BE2C (cell line): ENCODE measurements at regions not wholly inside any gene's neighbourhood (a gene's known extent, or its start where the extent isn't known, plus 50 kb on each side); places are given as distances from the start of the nearest gene placed in this dataset.

ENCODE experiments used
- DNase-seq: peaks from one replicate; pipeline ENCODE4 v3.0.0-alpha.2; 2020
- H3K27me3 ChIP-seq: fragments of 250-450 bp; sonication (Bioruptor Pico); 2 replicates; pipeline ENCODE4 v1.5.1; 2020; ENCODE audit warnings: mild to moderate bottlenecking
- H3K36me3 ChIP-seq: fragments of 250-450 bp; sonication (Bioruptor Pico); 2 replicates; pipeline ENCODE4 v1.5.1; 2020; ENCODE audit warnings: mild to moderate bottlenecking
- H3K4me1 ChIP-seq: fragments of 250-450 bp; sonication (Bioruptor Pico); 2 replicates; pipeline ENCODE4 v1.5.1; 2020
- H3K4me3 ChIP-seq: 2 replicates; pipeline ENCODE4 v1.5.1; 2011; ENCODE audit warnings: low read depth, low read length
- H3K9me3 ChIP-seq: fragments of 250-450 bp; sonication (Bioruptor Pico); 2 replicates; pipeline ENCODE4 v1.5.1; 2020
- TF ChIP-seq, protein P1 (sequence below): IDR thresholded peaks from 2 replicates; pipeline ENCODE4 v1.5.1; 2012; ENCODE audit warnings: mild to moderate bottlenecking, low read depth, low read length

GRCh38 chr2:200165687-200166086 is 140.8 kb upstream of the SPATS2L start:
- Histone ChIP-seq H3K4me1 (no peaks in the 10 kb centered on the region), H3K36me3 (no peaks in the 10 kb centered on the region), H3K4me3 (no peak overlapping the region), H3K9me3 (no peaks in the 10 kb centered on the region), H3K27me3 (no peaks in the 10 kb centered on the region)
- TF ChIP-seq, protein P1, sequence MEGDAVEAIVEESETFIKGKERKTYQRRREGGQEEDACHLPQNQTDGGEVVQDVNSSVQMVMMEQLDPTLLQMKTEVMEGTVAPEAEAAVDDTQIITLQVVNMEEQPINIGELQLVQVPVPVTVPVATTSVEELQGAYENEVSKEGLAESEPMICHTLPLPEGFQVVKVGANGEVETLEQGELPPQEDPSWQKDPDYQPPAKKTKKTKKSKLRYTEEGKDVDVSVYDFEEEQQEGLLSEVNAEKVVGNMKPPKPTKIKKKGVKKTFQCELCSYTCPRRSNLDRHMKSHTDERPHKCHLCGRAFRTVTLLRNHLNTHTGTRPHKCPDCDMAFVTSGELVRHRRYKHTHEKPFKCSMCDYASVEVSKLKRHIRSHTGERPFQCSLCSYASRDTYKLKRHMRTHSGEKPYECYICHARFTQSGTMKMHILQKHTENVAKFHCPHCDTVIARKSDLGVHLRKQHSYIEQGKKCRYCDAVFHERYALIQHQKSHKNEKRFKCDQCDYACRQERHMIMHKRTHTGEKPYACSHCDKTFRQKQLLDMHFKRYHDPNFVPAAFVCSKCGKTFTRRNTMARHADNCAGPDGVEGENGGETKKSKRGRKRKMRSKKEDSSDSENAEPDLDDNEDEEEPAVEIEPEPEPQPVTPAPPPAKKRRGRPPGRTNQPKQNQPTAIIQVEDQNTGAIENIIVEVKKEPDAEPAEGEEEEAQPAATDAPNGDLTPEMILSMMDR, result no peak
- DNase-seq, result no peak

- Histone ChIP-seq H3K36me3 (no peaks in the 10 kb centered on the region), H3K4me1 (no peaks in the 10 kb centered on the region), H3K4me3 (no peak overlapping the region), H3K27me3 (no peaks in the 10 kb centered on the region), H3K9me3 (no peaks in the 10 kb centered on the region)
- TF ChIP-seq, protein P1, result no peak
- no peak for DNase-seq
Measured at GRCh38 chr2:200168641-200169555, 137.6 kb upstream of the SPATS2L start.

DNA sequence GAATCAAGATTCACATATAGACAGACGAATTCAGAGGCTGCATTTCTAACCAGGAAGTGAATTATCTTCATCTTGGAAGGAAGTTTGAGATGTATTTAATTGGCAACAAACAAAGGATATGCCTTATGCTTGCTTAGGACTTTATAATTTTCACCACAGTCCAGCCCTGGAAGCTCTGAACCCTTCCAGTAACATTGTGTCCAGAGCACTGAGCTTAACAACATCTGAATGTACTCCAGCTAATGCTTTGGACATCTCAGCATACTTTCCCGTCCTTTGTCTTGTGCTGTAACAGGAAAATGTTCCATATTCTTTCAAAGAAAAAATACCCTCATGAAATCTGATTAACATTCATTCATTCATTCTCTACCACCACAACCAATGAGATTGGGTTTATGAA is 136.3 kb upstream of the SPATS2L start:
- no peaks in the 10 kb centered on the region for H3K27me3 ChIP-seq
- no peaks in the 10 kb centered on the region; the same call in 1 of the 2 replicates for H3K9me3 ChIP-seq
- no peak overlapping the region for H3K4me3 ChIP-seq
- no peaks in the 10 kb centered on the region for H3K36me3 ChIP-seq
- H3K4me1 ChIP-seq, result no peaks in the 10 kb centered on the region
- TF ChIP-seq, protein P1, result no peak
- DNase-seq, result no peak

- Histone ChIP-seq H3K4me3 (no peak overlapping the region), H3K9me3 (peaks cover 2% of the 10 kb centered on the region; the same call in 1 of the 2 replicates), H3K4me1 (no peaks in the 10 kb centered on the region), H3K36me3 (no peaks in the 10 kb centered on the region), H3K27me3 (no peaks in the 10 kb centered on the region)
- TF ChIP-seq, protein P1, result no peak
- no peak for DNase-seq
Measured at GRCh38 chr2:200171731-200172482, 134.6 kb upstream of the SPATS2L start.

DNA sequence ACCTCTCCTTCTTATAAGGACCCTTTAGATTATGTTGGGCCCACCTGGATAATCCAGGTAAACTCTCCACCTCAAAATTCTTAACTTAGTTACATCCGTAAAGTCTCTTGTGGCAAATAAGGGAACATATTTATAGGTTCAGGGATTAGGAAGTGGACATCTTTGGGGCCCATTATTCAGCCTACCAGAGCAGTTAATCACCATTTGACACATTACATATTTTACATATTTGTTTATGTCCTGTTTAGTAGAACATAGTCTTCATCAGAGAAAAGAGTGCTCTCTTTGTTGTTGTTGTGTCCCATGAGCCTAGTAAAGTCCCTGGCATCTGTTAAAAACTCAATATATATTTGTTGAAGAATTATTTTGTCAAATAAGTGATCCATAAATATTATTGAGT is 134.0 kb upstream of the SPATS2L start:
- H3K36me3 ChIP-seq, result no peaks in the 10 kb centered on the region
- TF ChIP-seq, protein P1, result no peak
- no peak overlapping the region for H3K4me3 ChIP-seq
- H3K9me3 ChIP-seq, result peaks cover 2% of the 10 kb centered on the region; the same call in 1 of the 2 replicates
- no peaks in the 10 kb centered on the region for H3K27me3 ChIP-seq
- H3K4me1 ChIP-seq, result no peaks in the 10 kb centered on the region
- no peak for DNase-seq
